PC-9 (cell line): ENCODE measurements at regions not wholly inside any gene's neighbourhood (a gene's known extent, or its start where the extent isn't known, plus 50 kb on each side); places are given as distances from the start of the nearest gene placed in this dataset.

Experiments
- BruUV-seq: library from RNA; stranded (reverse); fragments of 400-500 nt; replicated peaks from 2 replicates; lab custom pipeline; 2021; lab: Mats Ljungman, UMichigan
- CTCF ChIA-PET: fragments of 300-600 bp; sonication (Branson Sonifier 250); formaldehyde crosslinking; loops from one replicate; lab custom pipeline; 2022; ENCODE audit warnings: antibody characterized with exemption; lab: Charles Lee
- POLR2A ChIA-PET: fragments of 300-600 bp; sonication (Branson Sonifier 250); formaldehyde crosslinking; loops from one replicate; lab custom pipeline; 2022; ENCODE audit warnings: antibody characterized with exemption; ENCODE audit not compliant: unreplicated experiment; lab: Charles Lee
- DNase-seq, 2 experiments: peaks; one replicate each; pipeline versions ENCODE4 v3.0.0 to v3.0.0-alpha.2; 2015 to 2022; ENCODE audit warnings: mixed read lengths in 1 of 2
- H2AFZ ChIP-seq: fragments of 200-600 bp; sonication (generic); 2 replicates; pipeline ENCODE4 v1.8.1; 2017; ENCODE audit warnings: antibody characterized with exemption
- H3F3A ChIP-seq: fragments of 200-600 bp; sonication (generic); 2 replicates; pipeline ENCODE4 v1.8.1; 2017; ENCODE audit warnings: antibody characterized with exemption, mild to moderate bottlenecking, low read depth; ENCODE audit not compliant: insufficient read depth
- H3K27ac ChIP-seq: fragments of 200-600 bp; sonication (generic); 2 replicates; pipeline ENCODE4 v1.6.1; 2016; ENCODE audit warnings: mixed run types
- H3K27me3 ChIP-seq: fragments of 200-600 bp; sonication (generic); 2 replicates; pipeline ENCODE4 v1.6.1; 2016; ENCODE audit warnings: low read depth, mixed run types; ENCODE audit not compliant: insufficient read depth
- H3K36me3 ChIP-seq: fragments of 200-600 bp; sonication (generic); 2 replicates; pipeline ENCODE4 v1.6.1; 2016; ENCODE audit warnings: low read depth, mixed run types
- H3K4me1 ChIP-seq: fragments of 200-600 bp; sonication (generic); replicated peaks from 2 replicates; pipeline ENCODE4 v1.6.1; 2016; ENCODE audit warnings: mixed run types; ENCODE audit not compliant: insufficient read depth
- H3K4me2 ChIP-seq: fragments of 200-600 bp; sonication (generic); 2 replicates; pipeline ENCODE4 v1.6.1; 2017; ENCODE audit warnings: mixed run types
- H3K4me3 ChIP-seq: fragments of 200-600 bp; sonication (generic); 2 replicates; pipeline ENCODE4 v1.6.1; 2016; ENCODE audit warnings: mixed run types
- H3K79me2 ChIP-seq: fragments of 200-600 bp; sonication (generic); 2 replicates; pipeline ENCODE4 v1.6.1; 2017; ENCODE audit warnings: low read depth, mixed run types
- H3K9me2 ChIP-seq: fragments of 200-600 bp; sonication (generic); 2 replicates; pipeline ENCODE4 v1.8.1; 2017; ENCODE audit warnings: mild to moderate bottlenecking; ENCODE audit not compliant: insufficient read depth
- H3K9me3 ChIP-seq: fragments of 200-600 bp; sonication (generic); 2 replicates; pipeline ENCODE4 v1.8.1; 2016; ENCODE audit warnings: low read depth; ENCODE audit not compliant: insufficient read depth
- H4K20me1 ChIP-seq: fragments of 200-600 bp; sonication (generic); 2 replicates; pipeline ENCODE4 v1.8.1; 2017; ENCODE audit not compliant: insufficient read depth
- EZH2 ChIP-seq: fragments of 200-600 bp; sonication (generic); IDR thresholded peaks from 2 replicates; pipeline ENCODE4 v1.8.0; 2017; ENCODE audit warnings: antibody characterized with exemption, low read depth
- intact Hi-C: fragments of 100-400 bp; cut with micrococcal nuclease; formaldehyde crosslinking; loops from one replicate; pipeline ENCODE4 v1.10.0; 2022; ENCODE audit not compliant: unreplicated experiment
- TF ChIP-seq, protein P1 (sequence below): fragments of 200-600 bp; sonication (generic); conservative IDR thresholded peaks from 2 replicates; pipeline ENCODE4 v1.6.1; 2017; ENCODE audit warnings: mixed run types, antibody characterized with exemption, mild to moderate bottlenecking, moderate library complexity

DNA sequence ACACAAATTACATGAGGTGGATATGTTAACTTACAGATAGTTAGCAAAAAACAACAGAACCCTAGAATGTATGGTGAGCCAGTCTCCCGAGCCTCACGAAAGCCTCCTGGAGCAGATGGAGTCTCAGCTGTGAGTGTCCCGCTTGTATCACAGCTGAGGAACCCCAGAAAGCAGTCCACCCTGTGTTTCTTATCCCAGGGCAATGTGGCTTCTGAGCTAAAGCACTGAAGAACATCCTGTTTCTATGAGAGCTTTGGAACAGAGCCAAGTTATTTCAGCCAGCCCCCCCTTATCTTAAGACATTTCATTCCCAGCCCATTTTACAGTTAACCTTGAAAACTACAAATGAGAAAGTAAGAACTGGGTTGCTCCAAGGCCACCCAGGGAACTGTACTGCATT lies 1220.9 kb upstream of the CDH6 start:
- no peaks in the 10 kb centered on the region for H4K20me1 ChIP-seq
- H3K9me3 ChIP-seq = no peaks in the 10 kb centered on the region
- H3K4me3 ChIP-seq = no peak overlapping the region
- TF ChIP-seq EZH2 = no peak
- TF ChIP-seq, protein P1, sequence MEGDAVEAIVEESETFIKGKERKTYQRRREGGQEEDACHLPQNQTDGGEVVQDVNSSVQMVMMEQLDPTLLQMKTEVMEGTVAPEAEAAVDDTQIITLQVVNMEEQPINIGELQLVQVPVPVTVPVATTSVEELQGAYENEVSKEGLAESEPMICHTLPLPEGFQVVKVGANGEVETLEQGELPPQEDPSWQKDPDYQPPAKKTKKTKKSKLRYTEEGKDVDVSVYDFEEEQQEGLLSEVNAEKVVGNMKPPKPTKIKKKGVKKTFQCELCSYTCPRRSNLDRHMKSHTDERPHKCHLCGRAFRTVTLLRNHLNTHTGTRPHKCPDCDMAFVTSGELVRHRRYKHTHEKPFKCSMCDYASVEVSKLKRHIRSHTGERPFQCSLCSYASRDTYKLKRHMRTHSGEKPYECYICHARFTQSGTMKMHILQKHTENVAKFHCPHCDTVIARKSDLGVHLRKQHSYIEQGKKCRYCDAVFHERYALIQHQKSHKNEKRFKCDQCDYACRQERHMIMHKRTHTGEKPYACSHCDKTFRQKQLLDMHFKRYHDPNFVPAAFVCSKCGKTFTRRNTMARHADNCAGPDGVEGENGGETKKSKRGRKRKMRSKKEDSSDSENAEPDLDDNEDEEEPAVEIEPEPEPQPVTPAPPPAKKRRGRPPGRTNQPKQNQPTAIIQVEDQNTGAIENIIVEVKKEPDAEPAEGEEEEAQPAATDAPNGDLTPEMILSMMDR = no peak
- no peaks in the 10 kb centered on the region for H3K79me2 ChIP-seq
- POLR2A ChIA-PET = no interaction called here
- CTCF ChIA-PET = no interaction called here
- no peaks in the 10 kb centered on the region for H3K27me3 ChIP-seq
- intact Hi-C loops = no loop called here
- H3K36me3 ChIP-seq = no peaks in the 10 kb centered on the region
- no TSS peak for BruUV-seq
- no peaks in the 10 kb centered on the region; the same call in 1 of the 2 replicates for H3K9me2 ChIP-seq
- DNase-seq = no peak
- no peak overlapping the region for H2AFZ ChIP-seq
- no peak overlapping the region for H3K27ac ChIP-seq
- H3F3A ChIP-seq = no peaks in the 10 kb centered on the region
- H3K4me1 ChIP-seq = no peaks in the 10 kb centered on the region
- H3K4me2 ChIP-seq = no peak overlapping the region

DNA sequence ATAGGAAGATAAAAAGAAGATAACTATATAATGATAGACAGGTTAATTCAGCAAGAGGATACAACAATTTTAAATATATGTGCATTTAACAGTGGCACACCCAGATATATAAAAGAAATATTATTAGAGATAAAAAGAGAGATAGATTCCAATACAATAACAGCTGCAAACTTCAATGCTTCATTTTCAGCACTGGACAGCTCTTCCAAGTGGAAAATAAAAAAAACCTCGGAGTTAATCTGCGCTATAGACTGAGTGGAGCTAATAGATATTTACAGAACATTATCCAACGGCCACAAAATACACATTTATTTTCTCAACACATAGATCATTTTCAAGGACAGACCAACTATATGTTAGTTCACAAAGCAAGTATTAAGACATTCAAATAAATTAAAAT lies 1229.5 kb upstream of the CDH6 start:
- TF ChIP-seq, protein P1 = no peak
- TF ChIP-seq EZH2 = no peak
- Histone ChIP-seq H3K4me2 (no peak overlapping the region), H3F3A (no peaks in the 10 kb centered on the region), H3K27me3 (no peaks in the 10 kb centered on the region), H3K9me3 (no peaks in the 10 kb centered on the region), H3K79me2 (no peaks in the 10 kb centered on the region), H3K9me2 (0 out of 2 replicates have a peak, but pooled peaks cover 5% of the 10 kb centered on the region), H3K36me3 (no peaks in the 10 kb centered on the region), H3K4me1 (no peaks in the 10 kb centered on the region), H3K27ac (no peak overlapping the region), H3K4me3 (no peak overlapping the region), H2AFZ (no peak overlapping the region), H4K20me1 (no peaks in the 10 kb centered on the region)
- ChIA-PET CTCF (interaction anchor here (0.7 kb wide), 1 partner anchor 1283 kb away, joined by 4 read pairs; no protein-coding TSS in a partner anchor), POLR2A (no interaction called here)
- BruUV-seq = no TSS peak
- intact Hi-C loops = no loop called here
- DNase-seq = no peak

GRCh38 chr5:29960323-29960722 lies 1233.2 kb upstream of the CDH6 start:
- no peak for DNase-seq
- Histone ChIP-seq H3K4me2 (no peak overlapping the region), H3K4me3 (no peak overlapping the region), H3F3A (no peaks in the 10 kb centered on the region), H3K27ac (no peak overlapping the region), H4K20me1 (no peaks in the 10 kb centered on the region), H3K79me2 (no peaks in the 10 kb centered on the region), H3K4me1 (no peaks in the 10 kb centered on the region), H3K9me3 (no peaks in the 10 kb centered on the region), H3K36me3 (no peaks in the 10 kb centered on the region), H3K9me2 (0 out of 2 replicates have a peak, but pooled peaks cover under 1% of the 10 kb centered on the region), H3K27me3 (no peaks in the 10 kb centered on the region), H2AFZ (no peak overlapping the region)
- POLR2A ChIA-PET = no interaction called here
- intact Hi-C loops = no loop called here
- TF ChIP-seq EZH2 = no peak
- TF ChIP-seq, protein P1 = no peak
- no TSS peak for BruUV-seq
- CTCF ChIA-PET = no interaction called here
